GM21367 (cell line): ENCODE measurements at regions not wholly inside any gene's neighbourhood (a gene's known extent, or its start where the extent isn't known, plus 50 kb on each side); places are given as distances from the start of the nearest gene placed in this dataset.

Experiments
- ATAC-seq: cut with Tn5 transposase; IDR thresholded peaks from one replicate; pipeline ENCODE4 v1.9.1; 2021; ENCODE audit not compliant: unreplicated experiment

GRCh38 chr11:8740129-8740528, 57.5 kb downstream of the RPL27A start:
- no peak for ATAC-seq

- ATAC-seq = no peak
Measured at GRCh38 chr11:8744423-8744822, 61.8 kb downstream of the RPL27A start.

- ATAC-seq = no peak
Measured at GRCh38 chr11:8745431-8746253, 63.0 kb downstream of the RPL27A start.

GRCh38 chr11:8746331-8746974, 63.9 kb downstream of the RPL27A start:
- ATAC-seq = no peak

GRCh38 chr11:8747173-8747572, 64.6 kb downstream of the RPL27A start:
- ATAC-seq = no peak

- no peak for ATAC-seq
Measured at GRCh38 chr11:8748317-8748716, 65.7 kb downstream of the RPL27A start.

GRCh38 chr11:8749202-8749601, 66.6 kb downstream of the RPL27A start:
- no peak for ATAC-seq

- no peak for ATAC-seq
Measured at GRCh38 chr11:8754241-8754640, 71.6 kb downstream of the RPL27A start.

- no peak for ATAC-seq
Measured at GRCh38 chr11:8756201-8756600, 73.6 kb downstream of the RPL27A start.

- no peak for ATAC-seq
Measured at GRCh38 chr11:8757047-8757446, 74.5 kb downstream of the RPL27A start.

- no peak for ATAC-seq
Measured at GRCh38 chr11:8757533-8757932, 74.9 kb downstream of the RPL27A start.

GRCh38 chr11:8758619-8759169, 76.1 kb downstream of the RPL27A start:
- ATAC-seq = no peak

- ATAC-seq = no peak
Measured at GRCh38 chr11:8759634-8760033, 77.0 kb downstream of the RPL27A start.

GRCh38 chr11:8760896-8761295, 78.3 kb downstream of the RPL27A start:
- ATAC-seq = no peak

GRCh38 chr11:8763070-8763685, 80.6 kb downstream of the RPL27A start:
- ATAC-seq = no peak

- no peak for ATAC-seq
Measured at GRCh38 chr11:8765294-8765693, 82.7 kb downstream of the RPL27A start.

- no peak for ATAC-seq
Measured at GRCh38 chr11:8766043-8766987, 83.7 kb downstream of the RPL27A start.

- ATAC-seq = no peak
Measured at GRCh38 chr11:8766988-8767374, 84.4 kb downstream of the RPL27A start.

GRCh38 chr11:8767466-8768142, 85.0 kb downstream of the RPL27A start:
- no peak for ATAC-seq
